ENCODE measurements at regions not wholly inside any gene's neighbourhood (a gene's known extent, or its start where the extent isn't known, plus 50 kb on each side); places are given as distances from the start of the nearest gene placed in this dataset.

- Histone ChIP-seq H4K20me1 (ENCODE audit: insufficient read depth, low read length) (no peaks in the 10 kb centered on the region), H3K4me1 (ENCODE audit: insufficient read depth, low read length, poor library complexity, severe bottlenecking) (no peaks in the 10 kb centered on the region), H3K4me3 (ENCODE audit: low read depth, low read length, poor library complexity, severe bottlenecking) (no peak overlapping the region), H3K79me2 (ENCODE audit: insufficient read depth, low read depth, low read length) (no peaks in the 10 kb centered on the region), H3K36me3 (ENCODE audit: insufficient read depth, low read length) (no peaks in the 10 kb centered on the region), H3K9me3 (ENCODE audit: low read length) (no peaks in the 10 kb centered on the region), H3K9me2 (ENCODE audit: insufficient read depth, low read length) (no peaks in the 10 kb centered on the region), H2AFZ (ENCODE audit: low read length) (no peak overlapping the region), H3K27ac (ENCODE audit: low read depth, low read length, poor library complexity, severe bottlenecking) (no peak overlapping the region), H3K4me2 (ENCODE audit: low read length) (no peak overlapping the region)
- POLR2A ChIA-PET: no interaction called here
- no TSS peak for BruUV-seq (replicated peaks)
- CTCF ChIA-PET (ENCODE audit: unreplicated experiment): no interaction called here
- intact Hi-C loops (cut with micrococcal nuclease; ENCODE audit: unreplicated experiment): no loop called here
- TF ChIP-seq CTCF (conservative IDR thresholded peaks at IDR 0.05; ENCODE audit: low read length) (no peak), EZH2phosphoT487 (IDR thresholded peaks at IDR 0.05; ENCODE audit: borderline replicate concordance, low read depth, low read length) (no peak)
- no peak for DNase-seq (ENCODE audit: low spot score)
Measured at GRCh38 chr15:62465173-62465572, 300.1 kb upstream of the C2CD4B start.

- H3K4me2 ChIP-seq (ENCODE audit: low read length): no peak overlapping the region
- H3K9me3 ChIP-seq (ENCODE audit: low read length): no peaks in the 10 kb centered on the region
- intact Hi-C loops (cut with micrococcal nuclease; ENCODE audit: unreplicated experiment): no loop called here
- ChIA-PET CTCF (ENCODE audit: unreplicated experiment) (no interaction called here), POLR2A (interaction anchor here (0.6 to 1.3 kb wide), 2 partner anchors 14 to 873 kb away, joined by 3 to 5 read pairs; no protein-coding TSS in a partner anchor)
- no TSS peak for BruUV-seq (replicated peaks)
- no peaks in the 10 kb centered on the region for H4K20me1 ChIP-seq (ENCODE audit: insufficient read depth, low read length)
- no peaks in the 10 kb centered on the region for H3K79me2 ChIP-seq (ENCODE audit: insufficient read depth, low read depth, low read length)
- H2AFZ ChIP-seq (ENCODE audit: low read length): no peak overlapping the region
- no peaks in the 10 kb centered on the region for H3K36me3 ChIP-seq (ENCODE audit: insufficient read depth, low read length)
- no peaks in the 10 kb centered on the region for H3K9me2 ChIP-seq (ENCODE audit: insufficient read depth, low read length)
- no peak for DNase-seq (ENCODE audit: low spot score)
- H3K27ac ChIP-seq (ENCODE audit: low read depth, low read length, poor library complexity, severe bottlenecking): no peak overlapping the region
- H3K4me3 ChIP-seq (ENCODE audit: low read depth, low read length, poor library complexity, severe bottlenecking): no peak overlapping the region
- no peaks in the 10 kb centered on the region for H3K4me1 ChIP-seq (ENCODE audit: insufficient read depth, low read length, poor library complexity, severe bottlenecking)
- TF ChIP-seq CTCF (conservative IDR thresholded peaks at IDR 0.05; ENCODE audit: low read length) (no peak), EZH2phosphoT487 (IDR thresholded peaks at IDR 0.05; ENCODE audit: borderline replicate concordance, low read depth, low read length) (no peak)
Measured at GRCh38 chr15:62469478-62469873, 304.4 kb upstream of the C2CD4B start.

- intact Hi-C loops (cut with micrococcal nuclease; ENCODE audit: unreplicated experiment): no loop called here
- Histone ChIP-seq H3K27ac (ENCODE audit: low read depth, low read length, poor library complexity, severe bottlenecking) (no peak overlapping the region), H3K9me2 (ENCODE audit: insufficient read depth, low read length) (no peaks in the 10 kb centered on the region), H4K20me1 (ENCODE audit: insufficient read depth, low read length) (no peaks in the 10 kb centered on the region), H3K36me3 (ENCODE audit: insufficient read depth, low read length) (no peaks in the 10 kb centered on the region), H3K4me2 (ENCODE audit: low read length) (no peak overlapping the region), H3K79me2 (ENCODE audit: insufficient read depth, low read depth, low read length) (no peaks in the 10 kb centered on the region), H3K9me3 (ENCODE audit: low read length) (no peaks in the 10 kb centered on the region), H3K4me1 (ENCODE audit: insufficient read depth, low read length, poor library complexity, severe bottlenecking) (no peaks in the 10 kb centered on the region), H2AFZ (ENCODE audit: low read length) (no peak overlapping the region), H3K4me3 (ENCODE audit: low read depth, low read length, poor library complexity, severe bottlenecking) (no peak overlapping the region)
- CTCF ChIA-PET (ENCODE audit: unreplicated experiment): no interaction called here
- POLR2A ChIA-PET: interaction anchor here (0.6 to 1.3 kb wide), 2 partner anchors 14 to 873 kb away, joined by 3 to 5 read pairs; no protein-coding TSS in a partner anchor
- TF ChIP-seq EZH2phosphoT487 (IDR thresholded peaks at IDR 0.05; ENCODE audit: borderline replicate concordance, low read depth, low read length) (no peak), CTCF (conservative IDR thresholded peaks at IDR 0.05; ENCODE audit: low read length) (no peak)
- no TSS peak for BruUV-seq (replicated peaks)
- no peak for DNase-seq (ENCODE audit: low spot score)
Measured at GRCh38 chr15:62469874-62470688, 305.0 kb upstream of the C2CD4B start.
